ENCODE measurements at regions not wholly inside any gene's neighbourhood (a gene's known extent, or its start where the extent isn't known, plus 50 kb on each side); places are given as distances from the start of the nearest gene placed in this dataset.
A peak's percentile ranks its signal among the peaks of the same experiment; 100 is the strongest.
"Not testable (repeated sequence)": the region's sequence is repeated elsewhere in the genome, so short reads cannot be mapped to it uniquely, and the experiment has no call there.

GRCh38 chr17:31647661-31648060 lies 211.4 kb downstream of the COPRS start:
- no peak overlapping the region for H3K27ac ChIP-seq (ENCODE audit: low read length)
- H3K4me3 ChIP-seq (ENCODE audit: low read depth in 1 of 2, low read length in 2 of 2), result no peak overlapping the region
- H3K36me3 ChIP-seq (ENCODE audit: control insufficient read depth in 1 of 2, insufficient read depth in 2 of 2, low read length in 2 of 2), result no peaks in the 10 kb centered on the region
- peaks cover 0 to 7% of the 10 kb centered on the region in 2 donors for H3K4me1 ChIP-seq (ENCODE audit: control insufficient read depth in 1 of 2, insufficient read depth in 2 of 2, low read length in 2 of 2)
- no peaks in the 10 kb centered on the region for H3K27me3 ChIP-seq (ENCODE audit: low read depth, low read length)
- peaks cover 0 to 15% of the 10 kb centered on the region in 2 donors for H3K9me3 ChIP-seq (ENCODE audit: control insufficient read depth in 1 of 2, low read length in 2 of 2)

GRCh38 chr17:31646642-31647041 lies 212.4 kb downstream of the COPRS start:
- H3K4me1 ChIP-seq (ENCODE audit: control insufficient read depth in 1 of 2, insufficient read depth in 2 of 2, low read length in 2 of 2), result peaks cover 0 to 7% of the 10 kb centered on the region in 2 donors
- no peaks in the 10 kb centered on the region for H3K36me3 ChIP-seq (ENCODE audit: control insufficient read depth in 1 of 2, insufficient read depth in 2 of 2, low read length in 2 of 2)
- peaks cover 0 to 15% of the 10 kb centered on the region in 2 donors for H3K9me3 ChIP-seq (ENCODE audit: control insufficient read depth in 1 of 2, low read length in 2 of 2)
- H3K27ac ChIP-seq (ENCODE audit: low read length), result no peak overlapping the region
- no peaks in the 10 kb centered on the region for H3K27me3 ChIP-seq (ENCODE audit: low read depth, low read length)
- H3K4me3 ChIP-seq (ENCODE audit: low read depth in 1 of 2, low read length in 2 of 2), result no peak overlapping the region

- H3K27me3 ChIP-seq (ENCODE audit: low read depth, low read length), result no peaks in the 10 kb centered on the region
- peaks cover 0 to 15% of the 10 kb centered on the region in 2 donors for H3K9me3 ChIP-seq (ENCODE audit: control insufficient read depth in 1 of 2, low read length in 2 of 2)
- no peaks in the 10 kb centered on the region for H3K36me3 ChIP-seq (ENCODE audit: control insufficient read depth in 1 of 2, insufficient read depth in 2 of 2, low read length in 2 of 2)
- peaks cover 0 to 2% of the 10 kb centered on the region in 2 donors for H3K4me1 ChIP-seq (ENCODE audit: control insufficient read depth in 1 of 2, insufficient read depth in 2 of 2, low read length in 2 of 2)
- H3K27ac ChIP-seq (ENCODE audit: low read length), result no peak overlapping the region
- H3K4me3 ChIP-seq (ENCODE audit: low read depth in 1 of 2, low read length in 2 of 2), result peak overlapping the region in 1 of 2 donors; percentile 22
Measured at GRCh38 chr17:31645351-31645750, 213.7 kb downstream of the COPRS start.

DNA sequence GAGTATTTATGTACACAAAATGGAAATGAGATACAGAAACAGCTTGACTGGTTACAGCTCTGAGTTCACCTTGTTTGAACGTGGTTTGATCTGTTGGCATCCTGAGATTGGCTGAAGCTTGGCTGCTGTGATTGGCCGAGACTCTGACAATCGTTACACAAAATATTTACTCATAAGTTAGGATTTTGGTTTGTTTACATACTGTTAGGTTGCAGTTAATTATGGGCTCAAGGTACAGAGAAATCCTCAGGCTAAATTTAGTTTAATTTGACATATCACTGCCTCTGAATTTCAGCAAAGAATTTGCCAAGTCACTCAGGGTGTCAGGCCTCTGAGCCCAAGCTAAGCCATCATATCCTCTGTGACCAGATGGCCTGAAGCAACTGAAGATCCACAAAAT lies 227.3 kb downstream of the COPRS start:
- no peaks in the 10 kb centered on the region for H3K4me1 ChIP-seq (ENCODE audit: control insufficient read depth in 1 of 2, insufficient read depth in 2 of 2, low read length in 2 of 2)
- no peak overlapping the region for H3K27ac ChIP-seq (ENCODE audit: low read length)
- no peaks in the 10 kb centered on the region for H3K27me3 ChIP-seq (ENCODE audit: low read depth, low read length)
- no peak overlapping the region for H3K4me3 ChIP-seq (ENCODE audit: low read depth in 1 of 2, low read length in 2 of 2)
- peaks cover 0 to 3% of the 10 kb centered on the region in 2 donors for H3K9me3 ChIP-seq (ENCODE audit: control insufficient read depth in 1 of 2, low read length in 2 of 2)
- no peaks in the 10 kb centered on the region for H3K36me3 ChIP-seq (ENCODE audit: control insufficient read depth in 1 of 2, insufficient read depth in 2 of 2, low read length in 2 of 2)

DNA sequence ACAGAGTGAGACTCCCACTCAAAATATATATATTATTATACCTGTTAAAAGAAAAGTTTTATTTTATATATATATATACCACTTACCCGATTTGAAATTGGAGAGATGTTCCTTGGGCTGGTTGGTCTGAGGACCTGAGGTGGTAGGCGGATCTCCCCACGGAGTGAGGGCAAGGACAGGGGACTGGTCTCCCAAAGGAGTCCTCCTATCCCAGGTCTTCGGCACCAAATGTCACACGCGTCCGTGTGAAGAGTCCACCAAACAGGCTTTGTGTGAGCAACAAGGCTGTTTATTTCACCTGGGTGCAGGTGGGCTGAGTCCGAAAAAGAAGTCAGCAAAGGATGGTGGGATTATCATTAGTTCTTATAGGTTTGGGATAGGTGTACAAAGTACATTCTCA lies 228.2 kb downstream of the COPRS start:
- H3K27ac ChIP-seq (ENCODE audit: low read length); H3K9me3 ChIP-seq (ENCODE audit: control insufficient read depth in 1 of 2, low read length in 2 of 2); H3K4me3 ChIP-seq (ENCODE audit: low read depth in 1 of 2, low read length in 2 of 2); H3K27me3 ChIP-seq (ENCODE audit: low read depth, low read length); H3K4me1 ChIP-seq (ENCODE audit: control insufficient read depth in 1 of 2, insufficient read depth in 2 of 2, low read length in 2 of 2); H3K36me3 ChIP-seq (ENCODE audit: control insufficient read depth in 1 of 2, insufficient read depth in 2 of 2, low read length in 2 of 2): not testable (repeated sequence)

DNA sequence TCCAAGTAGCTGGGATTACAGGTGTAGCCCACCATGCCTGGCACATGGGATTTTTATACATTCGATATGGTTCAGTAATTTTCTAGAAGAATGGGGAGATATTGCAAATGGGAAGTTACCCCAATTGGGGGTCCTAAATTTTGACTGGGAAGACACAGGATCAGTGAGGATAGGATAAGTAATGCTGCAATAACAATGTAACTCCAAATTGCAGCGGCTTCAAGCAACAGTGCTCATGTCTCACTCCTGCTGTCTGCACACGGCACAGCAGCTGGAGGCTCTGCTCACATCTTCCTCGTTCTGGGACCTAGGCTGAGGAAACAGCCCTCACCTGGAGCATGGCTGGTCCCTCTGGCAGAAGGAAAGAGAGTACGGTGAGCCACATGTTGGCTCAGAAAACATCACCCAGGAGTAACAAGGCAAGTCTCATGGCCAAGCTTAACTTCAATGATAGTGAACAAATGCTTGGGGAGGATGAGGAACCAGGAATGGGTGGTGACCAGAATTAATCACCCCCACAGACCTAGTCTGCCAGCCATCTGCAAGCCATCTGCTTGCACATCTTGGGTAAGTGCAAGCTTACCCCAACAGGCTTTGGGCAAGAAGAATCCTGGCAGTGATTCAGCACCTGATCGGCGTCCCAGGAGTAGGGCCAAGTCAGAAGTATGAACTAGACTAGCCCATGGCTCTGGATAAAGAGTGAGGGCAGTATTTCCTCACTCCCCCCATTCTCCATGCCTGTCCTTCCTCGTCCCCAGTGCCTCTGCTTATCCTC lies 229.2 kb downstream of the COPRS start:
- no peak overlapping the region for H3K4me3 ChIP-seq (ENCODE audit: low read depth in 1 of 2, low read length in 2 of 2)
- H3K27me3 ChIP-seq (ENCODE audit: low read depth, low read length), result no peaks in the 10 kb centered on the region
- no peaks in the 10 kb centered on the region for H3K36me3 ChIP-seq (ENCODE audit: control insufficient read depth in 1 of 2, insufficient read depth in 2 of 2, low read length in 2 of 2)
- H3K9me3 ChIP-seq (ENCODE audit: control insufficient read depth in 1 of 2, low read length in 2 of 2), result peaks cover 1 to 10% of the 10 kb centered on the region in 2 donors
- H3K27ac ChIP-seq (ENCODE audit: low read length), result no peak overlapping the region
- no peaks in the 10 kb centered on the region for H3K4me1 ChIP-seq (ENCODE audit: control insufficient read depth in 1 of 2, insufficient read depth in 2 of 2, low read length in 2 of 2)

DNA sequence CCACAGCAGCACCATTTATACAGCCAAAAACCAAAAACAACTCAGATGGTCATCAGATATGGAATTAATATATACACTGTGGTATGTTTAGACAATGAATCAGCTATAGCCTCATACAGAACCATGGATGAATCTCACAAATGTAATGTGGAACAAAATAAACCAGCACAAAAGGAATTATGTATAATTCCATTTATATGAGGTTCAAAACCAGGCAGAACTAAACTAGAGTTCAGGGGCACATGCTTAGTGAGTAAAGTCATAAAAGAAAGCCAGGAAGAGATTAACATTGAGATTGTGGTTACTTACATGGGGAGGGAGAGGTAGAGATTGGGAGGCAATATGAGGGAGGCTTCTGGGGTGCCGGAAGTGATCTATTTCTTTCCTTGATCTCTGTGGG lies 231.1 kb downstream of the COPRS start:
- no peaks in the 10 kb centered on the region for H3K36me3 ChIP-seq (ENCODE audit: control insufficient read depth in 1 of 2, insufficient read depth in 2 of 2, low read length in 2 of 2)
- H3K4me1 ChIP-seq (ENCODE audit: control insufficient read depth in 1 of 2, insufficient read depth in 2 of 2, low read length in 2 of 2), result no peaks in the 10 kb centered on the region
- no peak overlapping the region for H3K27ac ChIP-seq (ENCODE audit: low read length)
- no peaks in the 10 kb centered on the region for H3K27me3 ChIP-seq (ENCODE audit: low read depth, low read length)
- H3K4me3 ChIP-seq (ENCODE audit: low read depth in 1 of 2, low read length in 2 of 2), result no peak overlapping the region
- H3K9me3 ChIP-seq (ENCODE audit: control insufficient read depth in 1 of 2, low read length in 2 of 2), result peaks cover 8 to 12% of the 10 kb centered on the region in 2 donors

- peaks cover 8 to 12% of the 10 kb centered on the region in 2 donors for H3K9me3 ChIP-seq (ENCODE audit: control insufficient read depth in 1 of 2, low read length in 2 of 2)
- H3K27me3 ChIP-seq (ENCODE audit: low read depth, low read length), result no peaks in the 10 kb centered on the region
- no peak overlapping the region for H3K4me3 ChIP-seq (ENCODE audit: low read depth in 1 of 2, low read length in 2 of 2)
Measured at GRCh38 chr17:31623990-31624389, 232.5 kb downstream of the RAB11FIP4 start.

DNA sequence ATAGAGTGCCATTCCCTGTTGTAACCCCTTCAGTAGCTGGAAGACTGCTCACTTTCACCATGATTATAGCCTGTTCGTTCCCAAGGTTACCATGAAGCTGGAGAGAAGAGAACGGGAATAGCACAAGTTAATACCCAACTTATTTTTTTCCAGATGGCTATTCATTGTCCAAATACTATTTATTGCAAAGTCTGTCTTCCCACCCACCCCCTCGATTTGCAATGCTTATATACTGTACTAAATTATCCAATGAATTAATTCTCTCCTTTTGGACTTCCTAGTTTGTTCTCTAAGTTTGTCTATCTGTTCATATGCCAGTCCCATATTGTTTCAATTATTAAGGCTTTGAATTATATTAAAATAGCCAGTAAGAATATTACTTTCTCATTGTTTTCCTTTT lies 231.0 kb downstream of the RAB11FIP4 start:
- Histone ChIP-seq H3K4me3 (ENCODE audit: low read depth in 1 of 2, low read length in 2 of 2) (no peak overlapping the region), H3K36me3 (ENCODE audit: control insufficient read depth in 1 of 2, insufficient read depth in 2 of 2, low read length in 2 of 2) (no peaks in the 10 kb centered on the region), H3K9me3 (ENCODE audit: control insufficient read depth in 1 of 2, low read length in 2 of 2) (peaks cover 8 to 12% of the 10 kb centered on the region in 2 donors), H3K27me3 (ENCODE audit: low read depth, low read length) (no peaks in the 10 kb centered on the region), H3K27ac (ENCODE audit: low read length) (no peak overlapping the region), H3K4me1 (ENCODE audit: control insufficient read depth in 1 of 2, insufficient read depth in 2 of 2, low read length in 2 of 2) (no peaks in the 10 kb centered on the region)

More at GRCh38 chr17:31623990-31624389, 232.5 kb downstream of the RAB11FIP4 start:
- Histone ChIP-seq H3K27ac (ENCODE audit: low read length) (no peak overlapping the region), H3K36me3 (ENCODE audit: control insufficient read depth in 1 of 2, insufficient read depth in 2 of 2, low read length in 2 of 2) (no peaks in the 10 kb centered on the region), H3K4me1 (ENCODE audit: control insufficient read depth in 1 of 2, insufficient read depth in 2 of 2, low read length in 2 of 2) (no peaks in the 10 kb centered on the region)

- Histone ChIP-seq H3K36me3 (ENCODE audit: control insufficient read depth in 1 of 2, insufficient read depth in 2 of 2, low read length in 2 of 2) (no peaks in the 10 kb centered on the region), H3K27ac (ENCODE audit: low read length) (no peak overlapping the region), H3K4me3 (ENCODE audit: low read depth in 1 of 2, low read length in 2 of 2) (no peak overlapping the region), H3K27me3 (ENCODE audit: low read depth, low read length) (no peaks in the 10 kb centered on the region), H3K9me3 (ENCODE audit: control insufficient read depth in 1 of 2, low read length in 2 of 2) (peaks cover 8 to 12% of the 10 kb centered on the region in 2 donors), H3K4me1 (ENCODE audit: control insufficient read depth in 1 of 2, insufficient read depth in 2 of 2, low read length in 2 of 2) (no peaks in the 10 kb centered on the region)
Measured at GRCh38 chr17:31621566-31621965, 230.1 kb downstream of the RAB11FIP4 start.

DNA sequence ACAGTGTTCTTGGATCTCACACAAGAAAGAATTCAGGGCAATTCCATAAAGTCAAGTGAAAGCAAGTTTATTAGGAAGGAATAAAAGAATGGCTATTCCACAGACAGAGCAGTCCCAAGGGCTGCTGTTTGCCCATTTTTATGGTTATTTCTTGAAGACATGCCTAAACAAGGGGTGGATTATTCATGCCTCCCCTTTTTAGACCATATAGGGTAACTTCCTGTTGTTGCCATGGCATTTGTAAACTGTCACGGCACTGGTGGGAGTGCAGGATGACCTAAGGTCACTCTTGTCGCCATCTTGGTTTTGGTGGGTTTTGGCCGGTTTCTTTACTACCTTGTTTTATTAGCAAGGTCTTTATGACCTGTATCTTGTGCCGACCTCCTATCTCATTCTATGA lies 219.6 kb downstream of the RAB11FIP4 start:
- H3K27me3 ChIP-seq (ENCODE audit: low read depth, low read length); H3K4me3 ChIP-seq (ENCODE audit: low read depth in 1 of 2, low read length in 2 of 2); H3K36me3 ChIP-seq (ENCODE audit: control insufficient read depth in 1 of 2, insufficient read depth in 2 of 2, low read length in 2 of 2); H3K27ac ChIP-seq (ENCODE audit: low read length); H3K4me1 ChIP-seq (ENCODE audit: control insufficient read depth in 1 of 2, insufficient read depth in 2 of 2, low read length in 2 of 2); H3K9me3 ChIP-seq (ENCODE audit: control insufficient read depth in 1 of 2, low read length in 2 of 2): not testable (repeated sequence)

All from muscle layer of duodenum (tissue), 2 donors.